ENCODE measurements at regions not wholly inside any gene's neighbourhood (a gene's known extent, or its start where the extent isn't known, plus 50 kb on each side); places are given as distances from the start of the nearest gene placed in this dataset.
"Not testable (repeated sequence)": the region's sequence is repeated elsewhere in the genome, so short reads cannot be mapped to it uniquely, and the experiment has no call there.

- Histone ChIP-seq H3K27me3 (ENCODE audit: control insufficient read depth, low read length) (no peaks in the 10 kb centered on the region), H3K27ac (ENCODE audit: low read depth, low read length) (no peak overlapping the region), H3K4me3 (ENCODE audit: low read length) (no peak overlapping the region), H3K79me2 (ENCODE audit: control insufficient read depth, low read length) (no peaks in the 10 kb centered on the region), H3K4me2 (ENCODE audit: low read length) (no peak overlapping the region), H3K9me2 (replicated peaks; ENCODE audit: control insufficient read depth, low read length) (no peaks in the 10 kb centered on the region), H3K36me3 (ENCODE audit: control insufficient read depth, low read length) (no peaks in the 10 kb centered on the region), H3F3A (ENCODE audit: control insufficient read depth, insufficient read depth) (no peaks in the 10 kb centered on the region), H3K4me1 (ENCODE audit: control insufficient read depth, low read length) (no peaks in the 10 kb centered on the region), H4K20me1 (ENCODE audit: control insufficient read depth, insufficient read depth, low read depth, low read length) (no peaks in the 10 kb centered on the region), H3K9me3 (ENCODE audit: control insufficient read depth, insufficient read depth, low read length) (no peaks in the 10 kb centered on the region)
- TF ChIP-seq CTCF (IDR thresholded peaks at IDR 0.05; ENCODE audit: low read depth, low read length, poor library complexity, severe bottlenecking) (no peak), EZH2phosphoT487 (IDR thresholded peaks at IDR 0.05; ENCODE audit: borderline replicate concordance, low read length) (no peak)
Measured at GRCh38 chr7:91383053-91383904, 119.0 kb downstream of the FZD1 start.

- Histone ChIP-seq H3K9me2 (replicated peaks; ENCODE audit: control insufficient read depth, low read length) (no peaks in the 10 kb centered on the region), H3K36me3 (ENCODE audit: control insufficient read depth, low read length) (no peaks in the 10 kb centered on the region), H3K79me2 (ENCODE audit: control insufficient read depth, low read length) (no peaks in the 10 kb centered on the region), H3K4me1 (ENCODE audit: control insufficient read depth, low read length) (no peaks in the 10 kb centered on the region), H3K4me2 (ENCODE audit: low read length) (no peak overlapping the region), H3K4me3 (ENCODE audit: low read length) (no peak overlapping the region), H3K9me3 (ENCODE audit: control insufficient read depth, insufficient read depth, low read length) (no peaks in the 10 kb centered on the region), H4K20me1 (ENCODE audit: control insufficient read depth, insufficient read depth, low read depth, low read length) (no peaks in the 10 kb centered on the region), H3F3A (ENCODE audit: control insufficient read depth, insufficient read depth) (no peaks in the 10 kb centered on the region), H3K27ac (ENCODE audit: low read depth, low read length) (no peak overlapping the region), H3K27me3 (ENCODE audit: control insufficient read depth, low read length) (no peaks in the 10 kb centered on the region)
- no peak for TF ChIP-seq CTCF (IDR thresholded peaks at IDR 0.05; ENCODE audit: low read depth, low read length, poor library complexity, severe bottlenecking)
- TF ChIP-seq EZH2phosphoT487 (IDR thresholded peaks at IDR 0.05; ENCODE audit: borderline replicate concordance, low read length), result no peak
Measured at GRCh38 chr7:91383905-91384274, 119.7 kb downstream of the FZD1 start.

GRCh38 chr7:91394757-91395156 is 130.5 kb downstream of the FZD1 start:
- not testable (repeated sequence) for H3K36me3 ChIP-seq (ENCODE audit: control insufficient read depth, low read length); H3K27me3 ChIP-seq (ENCODE audit: control insufficient read depth, low read length); H3K9me3 ChIP-seq (ENCODE audit: control insufficient read depth, insufficient read depth, low read length); H3K79me2 ChIP-seq (ENCODE audit: control insufficient read depth, low read length); H3K27ac ChIP-seq (ENCODE audit: low read depth, low read length); H3F3A ChIP-seq (ENCODE audit: control insufficient read depth, insufficient read depth); H3K4me3 ChIP-seq (ENCODE audit: low read length); H3K4me2 ChIP-seq (ENCODE audit: low read length); H4K20me1 ChIP-seq (ENCODE audit: control insufficient read depth, insufficient read depth, low read depth, low read length); H3K4me1 ChIP-seq (ENCODE audit: control insufficient read depth, low read length); H3K9me2 ChIP-seq (replicated peaks; ENCODE audit: control insufficient read depth, low read length)

- H3K9me2 ChIP-seq (replicated peaks; ENCODE audit: control insufficient read depth, low read length); H3K27me3 ChIP-seq (ENCODE audit: control insufficient read depth, low read length); H3K4me3 ChIP-seq (ENCODE audit: low read length); H3K4me2 ChIP-seq (ENCODE audit: low read length); H3K36me3 ChIP-seq (ENCODE audit: control insufficient read depth, low read length); H3K27ac ChIP-seq (ENCODE audit: low read depth, low read length); H3K9me3 ChIP-seq (ENCODE audit: control insufficient read depth, insufficient read depth, low read length); H3K4me1 ChIP-seq (ENCODE audit: control insufficient read depth, low read length); H3F3A ChIP-seq (ENCODE audit: control insufficient read depth, insufficient read depth); H3K79me2 ChIP-seq (ENCODE audit: control insufficient read depth, low read length); H4K20me1 ChIP-seq (ENCODE audit: control insufficient read depth, insufficient read depth, low read depth, low read length): not testable (repeated sequence)
Measured at GRCh38 chr7:91395313-91395712, 131.1 kb downstream of the FZD1 start.

Measured in DOHH2 (cell line).